ENCODE measurements at regions not wholly inside any gene's neighbourhood (a gene's known extent, or its start where the extent isn't known, plus 50 kb on each side); places are given as distances from the start of the nearest gene placed in this dataset.
A peak's percentile ranks its signal among the peaks of the same experiment; 100 is the strongest.

GRCh38 chr14:97065305-97066067, 268.3 kb downstream of the VRK1 start:
- Histone ChIP-seq H3K4me2 (ENCODE audit: low read length) (no peak overlapping the region), H3K79me2 (replicated peaks; ENCODE audit: insufficient read depth, low read length) (no peaks in the 10 kb centered on the region), H3F3A (ENCODE audit: insufficient read depth, low read length, poor library complexity, severe bottlenecking) (no peaks in the 10 kb centered on the region), H3K9me2 (ENCODE audit: insufficient read depth, low read length) (no peaks in the 10 kb centered on the region), H3K9me3 (ENCODE audit: low read length) (peaks cover 5% of the 10 kb centered on the region), H3K4me3 (ENCODE audit: low read length) (no peak overlapping the region), H3K27ac (ENCODE audit: low read length) (peak overlapping the region; percentile 47), H3K27me3 (ENCODE audit: insufficient read depth, low read depth, low read length) (no peaks in the 10 kb centered on the region), H2AFZ (ENCODE audit: low read depth, low read length) (no peak overlapping the region), H3K36me3 (ENCODE audit: insufficient read depth, low read length) (no peaks in the 10 kb centered on the region), H3K9ac (ENCODE audit: low read length) (no peak overlapping the region), H4K20me1 (ENCODE audit: insufficient read depth) (no peaks in the 10 kb centered on the region)
- TF ChIP-seq REST (IDR thresholded peaks at IDR 0.05; ENCODE audit: borderline replicate concordance) (no peak), EZH2 (IDR thresholded peaks at IDR 0.05; ENCODE audit: borderline replicate concordance, insufficient read depth, low read length, poor library complexity, severe bottlenecking) (no peak), POLR2AphosphoS5 (IDR thresholded peaks at IDR 0.05) (no peak), EP300 (conservative IDR thresholded peaks at IDR 0.05; ENCODE audit: poor library complexity, severe bottlenecking) (no peak), RAD21 (conservative IDR thresholded peaks at IDR 0.05) (no peak), CTCF (IDR thresholded peaks at IDR 0.05; ENCODE audit: poor library complexity, severe bottlenecking) (no peak), MXI1 (conservative IDR thresholded peaks at IDR 0.05; ENCODE audit: poor library complexity, severe bottlenecking) (no peak), TAF1 (IDR thresholded peaks at IDR 0.05; ENCODE audit: low read depth) (no peak), SMC3 (conservative IDR thresholded peaks at IDR 0.05; ENCODE audit: poor library complexity) (no peak)

- Histone ChIP-seq H2AFZ (ENCODE audit: low read depth, low read length) (no peak overlapping the region), H3K36me3 (ENCODE audit: insufficient read depth, low read length) (no peaks in the 10 kb centered on the region), H3K9me2 (ENCODE audit: insufficient read depth, low read length) (no peaks in the 10 kb centered on the region), H3K9me3 (ENCODE audit: low read length) (peaks cover 3% of the 10 kb centered on the region), H4K20me1 (ENCODE audit: insufficient read depth) (no peaks in the 10 kb centered on the region), H3K27ac (ENCODE audit: low read length) (no peak overlapping the region), H3K9ac (ENCODE audit: low read length) (no peak overlapping the region), H3K4me3 (ENCODE audit: low read length) (no peak overlapping the region), H3K27me3 (ENCODE audit: insufficient read depth, low read depth, low read length) (no peaks in the 10 kb centered on the region), H3K4me2 (ENCODE audit: low read length) (no peak overlapping the region), H3F3A (ENCODE audit: insufficient read depth, low read length, poor library complexity, severe bottlenecking) (no peaks in the 10 kb centered on the region), H3K79me2 (replicated peaks; ENCODE audit: insufficient read depth, low read length) (no peaks in the 10 kb centered on the region)
- no peak for TF ChIP-seq MXI1 (conservative IDR thresholded peaks at IDR 0.05; ENCODE audit: poor library complexity, severe bottlenecking)
- no peak for TF ChIP-seq SMC3 (conservative IDR thresholded peaks at IDR 0.05; ENCODE audit: poor library complexity)
- TF ChIP-seq RAD21 (conservative IDR thresholded peaks at IDR 0.05): no peak
- no peak for TF ChIP-seq REST (IDR thresholded peaks at IDR 0.05; ENCODE audit: borderline replicate concordance)
- TF ChIP-seq TAF1 (IDR thresholded peaks at IDR 0.05; ENCODE audit: low read depth): no peak
- no peak for TF ChIP-seq EP300 (conservative IDR thresholded peaks at IDR 0.05; ENCODE audit: poor library complexity, severe bottlenecking)
- TF ChIP-seq CTCF (IDR thresholded peaks at IDR 0.05; ENCODE audit: poor library complexity, severe bottlenecking): no peak
- no peak for TF ChIP-seq EZH2 (IDR thresholded peaks at IDR 0.05; ENCODE audit: borderline replicate concordance, insufficient read depth, low read length, poor library complexity, severe bottlenecking)
Measured at GRCh38 chr14:97066068-97066899, 269.1 kb downstream of the VRK1 start.

Data from neural cell (in vitro differentiated cells).